Epithelial cell of esophagus (primary cell): ENCODE measurements at regions not wholly inside any gene's neighbourhood (a gene's known extent, or its start where the extent isn't known, plus 50 kb on each side); places are given as distances from the start of the nearest gene placed in this dataset.
"Not testable (repeated sequence)": the region's sequence is repeated elsewhere in the genome, so short reads cannot be mapped to it uniquely, and the experiment has no call there.

ENCODE experiments used
- DNase-seq: peaks from one replicate; pipeline ENCODE4 v3.0.0; 2010; ENCODE audit warnings: low read depth
- H3K4me3 ChIP-seq: 2 replicates; pipeline ENCODE4 v1.5.1; 2011; ENCODE audit warnings: mild to moderate bottlenecking, low read length, control low read depth
- CTCF ChIP-seq: IDR thresholded peaks from 2 replicates; pipeline ENCODE4 v1.5.1; 2011; ENCODE audit warnings: low read depth, mild to moderate bottlenecking, low read length, control low read depth, inconsistent platforms; ENCODE audit not compliant: insufficient read depth; ENCODE audit errors: missing control alignments

- DNase-seq, result peak; percentile 57
- no peak overlapping the region for H3K4me3 ChIP-seq
- peak; percentile 52 for TF ChIP-seq CTCF
Observed at GRCh38 chr10:53209944-53210611, 437.5 kb upstream of the MBL2 start.

- no peak for TF ChIP-seq CTCF
- no peak for DNase-seq
- no peak overlapping the region for H3K4me3 ChIP-seq
Observed at GRCh38 chr10:53183733-53184132, 411.1 kb upstream of the MBL2 start.

- no peak for DNase-seq
- TF ChIP-seq CTCF, result no peak
- H3K4me3 ChIP-seq, result no peak overlapping the region
Observed at GRCh38 chr10:53177468-53177867, 404.9 kb upstream of the MBL2 start.

GRCh38 chr10:53166325-53166724 is 393.7 kb upstream of the MBL2 start:
- H3K4me3 ChIP-seq, result no peak overlapping the region
- TF ChIP-seq CTCF, result no peak
- no peak for DNase-seq

- no peak for DNase-seq
- TF ChIP-seq CTCF, result no peak
- no peak overlapping the region for H3K4me3 ChIP-seq
Observed at GRCh38 chr10:53162856-53163255, 390.3 kb upstream of the MBL2 start.

- no peak for TF ChIP-seq CTCF
- H3K4me3 ChIP-seq, result no peak overlapping the region
- DNase-seq, result no peak
Observed at GRCh38 chr10:53161231-53161630, 388.6 kb upstream of the MBL2 start.

GRCh38 chr10:53155674-53156073 is 383.1 kb upstream of the MBL2 start:
- not testable (repeated sequence) for H3K4me3 ChIP-seq, DNase-seq
